GM10266 (cell line): ENCODE measurements at regions not wholly inside any gene's neighbourhood (a gene's known extent, or its start where the extent isn't known, plus 50 kb on each side); places are given as distances from the start of the nearest gene placed in this dataset.
"Not testable (repeated sequence)": the region's sequence is repeated elsewhere in the genome, so short reads cannot be mapped to it uniquely, and the experiment has no call there.

Source experiments
- DNase-seq: peaks from one replicate; pipeline ENCODE4 v3.0.0; 2012; ENCODE audit errors: extremely low spot score
- TF ChIP-seq, protein P1 (sequence below): IDR thresholded peaks from 2 replicates; pipeline ENCODE4 v1.5.1; 2012; ENCODE audit warnings: mild to moderate bottlenecking, low read depth; ENCODE audit not compliant: control insufficient read depth, insufficient read depth; ENCODE audit errors: missing control alignments

DNA sequence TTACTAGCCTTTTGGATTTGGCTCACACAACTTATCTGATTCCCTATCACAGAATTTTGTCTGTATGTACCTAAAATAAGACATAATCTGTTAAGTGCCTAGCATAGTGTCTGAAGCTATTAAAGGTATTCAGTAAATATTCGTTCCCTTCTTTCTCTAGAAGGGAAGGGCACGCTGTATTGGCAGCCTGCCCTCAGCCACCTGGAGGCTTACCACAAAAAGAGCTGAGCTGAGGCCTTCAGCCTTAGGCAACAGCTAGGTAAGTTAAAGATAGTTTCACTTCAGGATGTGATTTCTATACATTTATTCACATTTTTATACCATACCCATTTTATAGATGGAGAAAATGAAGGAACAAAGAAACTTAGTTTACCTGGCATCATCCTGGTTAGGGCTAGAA lies 400.0 kb upstream of the LCORL start:
- no peak for DNase-seq
- TF ChIP-seq, protein P1, sequence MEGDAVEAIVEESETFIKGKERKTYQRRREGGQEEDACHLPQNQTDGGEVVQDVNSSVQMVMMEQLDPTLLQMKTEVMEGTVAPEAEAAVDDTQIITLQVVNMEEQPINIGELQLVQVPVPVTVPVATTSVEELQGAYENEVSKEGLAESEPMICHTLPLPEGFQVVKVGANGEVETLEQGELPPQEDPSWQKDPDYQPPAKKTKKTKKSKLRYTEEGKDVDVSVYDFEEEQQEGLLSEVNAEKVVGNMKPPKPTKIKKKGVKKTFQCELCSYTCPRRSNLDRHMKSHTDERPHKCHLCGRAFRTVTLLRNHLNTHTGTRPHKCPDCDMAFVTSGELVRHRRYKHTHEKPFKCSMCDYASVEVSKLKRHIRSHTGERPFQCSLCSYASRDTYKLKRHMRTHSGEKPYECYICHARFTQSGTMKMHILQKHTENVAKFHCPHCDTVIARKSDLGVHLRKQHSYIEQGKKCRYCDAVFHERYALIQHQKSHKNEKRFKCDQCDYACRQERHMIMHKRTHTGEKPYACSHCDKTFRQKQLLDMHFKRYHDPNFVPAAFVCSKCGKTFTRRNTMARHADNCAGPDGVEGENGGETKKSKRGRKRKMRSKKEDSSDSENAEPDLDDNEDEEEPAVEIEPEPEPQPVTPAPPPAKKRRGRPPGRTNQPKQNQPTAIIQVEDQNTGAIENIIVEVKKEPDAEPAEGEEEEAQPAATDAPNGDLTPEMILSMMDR = no peak

GRCh38 chr4:18419780-18420179 lies 398.2 kb upstream of the LCORL start:
- DNase-seq = no peak
- TF ChIP-seq, protein P1 = no peak

- not testable (repeated sequence) for DNase-seq
These were observed 396.8 kb upstream of the LCORL start for GRCh38 chr4:18418195-18418898.

DNA sequence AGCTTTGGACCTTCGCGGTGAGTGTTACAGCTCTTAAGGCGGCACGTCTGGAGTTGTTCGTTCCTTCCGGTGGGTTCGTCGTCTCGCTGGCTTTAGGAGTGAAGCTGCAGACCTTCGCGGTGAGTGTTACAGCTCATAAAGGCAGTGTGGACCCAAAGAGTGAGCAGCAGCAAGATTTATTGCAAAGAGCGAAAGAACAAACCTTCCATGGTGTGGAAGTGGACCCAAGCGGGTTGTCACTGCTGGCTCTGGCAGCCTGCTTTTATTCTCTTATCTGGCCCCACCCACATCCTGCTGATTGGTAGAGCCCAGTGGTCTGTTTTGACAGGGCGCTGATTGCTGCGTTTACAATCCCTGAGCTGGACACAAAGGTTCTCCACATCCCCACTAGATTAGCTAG lies 396.1 kb upstream of the LCORL start:
- DNase-seq = not testable (repeated sequence)

DNA sequence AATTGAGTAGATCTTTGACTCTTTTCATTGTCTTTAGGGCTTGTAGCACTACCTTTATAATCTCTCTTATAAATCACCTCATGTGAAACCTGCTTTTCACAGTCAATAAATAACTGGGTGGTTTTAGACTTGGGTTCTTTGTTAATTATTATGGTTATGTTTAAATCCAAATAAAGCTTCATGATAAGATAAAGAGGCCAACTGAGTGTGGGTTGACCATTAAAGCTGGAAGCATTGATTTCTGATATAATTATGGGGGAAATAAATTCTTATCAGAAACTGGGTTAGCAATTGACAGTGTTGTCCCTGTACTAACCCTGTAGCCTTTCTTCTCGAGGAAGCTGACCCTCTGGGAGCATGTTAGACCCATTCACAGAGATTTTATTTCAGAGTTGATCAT lies 384.7 kb upstream of the LCORL start:
- TF ChIP-seq, protein P1 = no peak
- DNase-seq = no peak

DNA sequence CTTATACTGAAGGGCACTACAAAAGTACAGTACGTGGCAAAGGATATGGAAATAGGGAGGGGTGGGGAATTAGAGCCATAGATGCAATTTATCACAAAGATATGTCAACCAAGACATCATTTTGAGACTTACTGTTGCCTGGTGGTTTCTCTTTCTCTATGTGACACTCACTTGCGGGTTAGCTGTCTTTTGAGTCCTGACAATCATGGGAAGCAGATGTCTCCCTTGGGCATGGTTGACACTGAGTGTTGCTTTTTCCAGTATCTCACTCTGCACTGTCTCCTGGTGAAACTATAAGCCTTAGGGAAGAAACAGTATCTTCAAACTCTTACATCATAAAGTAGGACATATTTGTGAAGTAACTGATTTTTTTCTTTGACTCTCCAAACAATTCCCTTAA lies 383.5 kb upstream of the LCORL start:
- TF ChIP-seq, protein P1 = no peak

DNA sequence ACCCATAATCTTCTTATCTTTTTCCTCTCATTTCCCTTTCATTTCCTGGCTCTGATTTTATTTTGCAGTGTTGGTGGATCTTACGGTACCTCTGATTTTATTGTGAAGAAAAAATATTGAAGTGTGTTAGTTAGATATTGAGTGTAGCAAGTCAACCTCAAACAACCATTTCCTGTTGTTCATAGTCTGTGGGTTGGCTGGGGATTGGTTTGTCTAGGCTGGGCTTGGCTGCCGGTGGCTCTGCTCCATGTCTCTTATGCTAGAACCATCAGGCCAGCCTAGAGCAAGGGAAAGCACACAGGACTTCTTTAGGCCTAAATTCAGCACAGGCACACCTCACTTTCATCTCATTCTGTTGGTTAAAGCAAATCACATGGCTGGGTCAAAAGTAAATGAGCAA lies 383.1 kb upstream of the LCORL start:
- TF ChIP-seq, protein P1 = no peak
- DNase-seq = no peak

More for the DNA sequence above, 383.5 kb upstream of the LCORL start:
- no peak for DNase-seq

GRCh38 chr4:18403327-18403726 lies 381.8 kb upstream of the LCORL start:
- TF ChIP-seq, protein P1 = no peak
- no peak for DNase-seq

DNA sequence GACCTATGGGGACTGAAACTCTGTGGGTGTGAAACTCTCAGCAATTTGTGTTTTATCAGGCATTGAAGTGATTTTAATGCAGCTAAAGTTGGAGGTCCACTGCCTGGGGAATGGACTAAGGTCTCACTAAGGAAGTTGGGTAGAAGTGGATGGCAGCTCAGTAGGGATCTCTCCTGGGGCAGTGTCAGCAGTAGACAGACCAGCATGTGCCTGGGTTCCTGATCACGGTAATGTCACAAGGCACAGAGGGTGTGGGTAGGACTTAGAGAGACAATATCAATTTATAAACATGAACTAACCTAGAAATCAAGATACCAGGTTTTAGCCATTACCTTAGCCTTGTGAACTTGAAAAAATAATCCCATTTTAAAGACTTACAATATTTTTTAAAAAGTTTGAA lies 380.3 kb upstream of the LCORL start:
- TF ChIP-seq, protein P1 = no peak
- DNase-seq = no peak
